ENCODE measurements at regions not wholly inside any gene's neighbourhood (a gene's known extent, or its start where the extent isn't known, plus 50 kb on each side); places are given as distances from the start of the nearest gene placed in this dataset.

- Histone ChIP-seq H3K14ac (ENCODE audit: insufficient read depth, low read length) (no peak overlapping the region), H4K5ac (ENCODE audit: insufficient read length, low read depth, low read length) (no peak overlapping the region), H3K9ac (ENCODE audit: extremely low read depth, insufficient read length, low read length) (no peak overlapping the region), H3K23me2 (ENCODE audit: insufficient read length, low read depth, low read length, poor library complexity, severe bottlenecking) (no peaks in the 10 kb centered on the region), H2BK12ac (ENCODE audit: insufficient read length, low read depth, low read length) (no peak overlapping the region), H3T11ph (ENCODE audit: low read length) (no peak overlapping the region), H2AK5ac (ENCODE audit: insufficient read length, low read length) (no peak overlapping the region), H2BK15ac (ENCODE audit: low read depth, low read length) (no peak overlapping the region), H2BK5ac (ENCODE audit: insufficient read length, low read length) (no peak overlapping the region), H4K20me1 (ENCODE audit: control insufficient read depth, insufficient read depth, insufficient read length) (no peaks in the 10 kb centered on the region), H3K79me1 (ENCODE audit: insufficient read depth, low read depth, low read length, poor library complexity, severe bottlenecking) (no peaks in the 10 kb centered on the region), H3K18ac (ENCODE audit: insufficient read length, low read depth, low read length) (no peak overlapping the region), H4K8ac (replicated peaks; ENCODE audit: insufficient read length, low read depth, low read length) (no peak overlapping the region), H3K4ac (ENCODE audit: low read depth, low read length) (no peak overlapping the region), H3K4me2 (ENCODE audit: insufficient read depth, insufficient read length, low read length) (no peak overlapping the region), H3K56ac (ENCODE audit: insufficient read length, low read depth, low read length) (no peak overlapping the region), H2BK20ac (ENCODE audit: low read depth, low read length, poor library complexity, severe bottlenecking) (no peak overlapping the region), H3K9me3 (ENCODE audit: control insufficient read depth, low read depth, low read length) (peaks cover 20% of the 10 kb centered on the region), H3K27me3 (ENCODE audit: insufficient read depth, low read length) (no peaks in the 10 kb centered on the region), H3K79me2 (ENCODE audit: insufficient read depth, low read length) (no peaks in the 10 kb centered on the region), H3K23ac (ENCODE audit: insufficient read length, low read depth, low read length) (no peak overlapping the region), H2BK120ac (ENCODE audit: low read depth, low read length, poor library complexity, severe bottlenecking) (no peak overlapping the region), H3K27ac (ENCODE audit: insufficient read length, low read depth, low read length) (no peak overlapping the region), H4K91ac (ENCODE audit: insufficient read length, low read depth, low read length) (no peak overlapping the region), H3K4me1 (ENCODE audit: insufficient read depth, low read length) (no peaks in the 10 kb centered on the region), H2AFZ (ENCODE audit: low read length) (no peak overlapping the region)
- no peak overlapping the region for H3K27ac Mint-ChIP-seq
- H3K9me3 Mint-ChIP-seq = peaks cover 37 to 44% of the 10 kb centered on the region in 2 experiments; a peak in 4 of 5 replicates
- no peaks in the 10 kb centered on the region; a peak in 1 of 4 replicates for H3K4me1 Mint-ChIP-seq
- TF ChIP-seq, protein P1, sequence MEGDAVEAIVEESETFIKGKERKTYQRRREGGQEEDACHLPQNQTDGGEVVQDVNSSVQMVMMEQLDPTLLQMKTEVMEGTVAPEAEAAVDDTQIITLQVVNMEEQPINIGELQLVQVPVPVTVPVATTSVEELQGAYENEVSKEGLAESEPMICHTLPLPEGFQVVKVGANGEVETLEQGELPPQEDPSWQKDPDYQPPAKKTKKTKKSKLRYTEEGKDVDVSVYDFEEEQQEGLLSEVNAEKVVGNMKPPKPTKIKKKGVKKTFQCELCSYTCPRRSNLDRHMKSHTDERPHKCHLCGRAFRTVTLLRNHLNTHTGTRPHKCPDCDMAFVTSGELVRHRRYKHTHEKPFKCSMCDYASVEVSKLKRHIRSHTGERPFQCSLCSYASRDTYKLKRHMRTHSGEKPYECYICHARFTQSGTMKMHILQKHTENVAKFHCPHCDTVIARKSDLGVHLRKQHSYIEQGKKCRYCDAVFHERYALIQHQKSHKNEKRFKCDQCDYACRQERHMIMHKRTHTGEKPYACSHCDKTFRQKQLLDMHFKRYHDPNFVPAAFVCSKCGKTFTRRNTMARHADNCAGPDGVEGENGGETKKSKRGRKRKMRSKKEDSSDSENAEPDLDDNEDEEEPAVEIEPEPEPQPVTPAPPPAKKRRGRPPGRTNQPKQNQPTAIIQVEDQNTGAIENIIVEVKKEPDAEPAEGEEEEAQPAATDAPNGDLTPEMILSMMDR (conservative IDR thresholded peaks at IDR 0.05) = no peak
- no peaks in the 10 kb centered on the region; the same call in 1 of the 2 replicates for H3K27me3 Mint-ChIP-seq (ENCODE audit: low read depth)
- no CpG with 5 or more reads among the region's 3 CpGs for WGBS (ENCODE audit: extremely low coverage, insufficient read length, low lambda C conversion rate)
- no peaks in the 10 kb centered on the region; a peak in 1 of 7 replicates for H3K36me3 Mint-ChIP-seq (ENCODE audit: insufficient read depth in 1 of 3, low read depth in 3 of 3)
- H3K4me3 Mint-ChIP-seq = no peak overlapping the region
- no peak for DNase-seq
Measured at GRCh38 chrX:101745046-101745445, 85.4 kb upstream of the ARMCX2 start.

Data from H9 (cell line).